ENCODE measurements at regions not wholly inside any gene's neighbourhood (a gene's known extent, or its start where the extent isn't known, plus 50 kb on each side); places are given as distances from the start of the nearest gene placed in this dataset.

DNA sequence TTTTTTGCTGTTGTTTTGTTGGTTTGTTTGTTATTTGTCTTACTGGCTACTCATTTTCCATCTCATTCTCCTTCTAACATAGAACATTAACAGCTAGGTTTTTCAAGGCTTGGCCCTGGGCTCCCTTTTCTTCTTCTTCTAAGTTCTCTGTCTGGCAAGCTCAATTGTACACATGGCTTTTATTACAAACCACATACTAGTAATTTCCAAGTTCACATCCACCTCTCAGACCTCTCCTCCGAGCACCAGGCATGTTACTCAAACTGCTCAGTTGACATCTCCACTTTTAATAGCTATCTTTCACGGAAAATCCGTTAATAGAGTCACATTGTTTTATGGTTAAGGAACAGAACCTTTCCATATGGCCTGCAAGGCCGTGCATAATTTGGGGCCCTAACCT lies 736.9 kb upstream of the ADAMTS5 start:
- no peak overlapping the region for H3K4me3 ChIP-seq
- ATAC-seq (no peak), DNase-seq (no peak)
- H3K9me3 ChIP-seq = peaks cover 0 to 7% of the 10 kb centered on the region in 2 donors
- no peaks in the 10 kb centered on the region for H3K36me3 ChIP-seq
- H3K27me3 ChIP-seq = no peaks in the 10 kb centered on the region
- no peaks in the 10 kb centered on the region for H3K4me1 ChIP-seq
- TF ChIP-seq, protein P1, sequence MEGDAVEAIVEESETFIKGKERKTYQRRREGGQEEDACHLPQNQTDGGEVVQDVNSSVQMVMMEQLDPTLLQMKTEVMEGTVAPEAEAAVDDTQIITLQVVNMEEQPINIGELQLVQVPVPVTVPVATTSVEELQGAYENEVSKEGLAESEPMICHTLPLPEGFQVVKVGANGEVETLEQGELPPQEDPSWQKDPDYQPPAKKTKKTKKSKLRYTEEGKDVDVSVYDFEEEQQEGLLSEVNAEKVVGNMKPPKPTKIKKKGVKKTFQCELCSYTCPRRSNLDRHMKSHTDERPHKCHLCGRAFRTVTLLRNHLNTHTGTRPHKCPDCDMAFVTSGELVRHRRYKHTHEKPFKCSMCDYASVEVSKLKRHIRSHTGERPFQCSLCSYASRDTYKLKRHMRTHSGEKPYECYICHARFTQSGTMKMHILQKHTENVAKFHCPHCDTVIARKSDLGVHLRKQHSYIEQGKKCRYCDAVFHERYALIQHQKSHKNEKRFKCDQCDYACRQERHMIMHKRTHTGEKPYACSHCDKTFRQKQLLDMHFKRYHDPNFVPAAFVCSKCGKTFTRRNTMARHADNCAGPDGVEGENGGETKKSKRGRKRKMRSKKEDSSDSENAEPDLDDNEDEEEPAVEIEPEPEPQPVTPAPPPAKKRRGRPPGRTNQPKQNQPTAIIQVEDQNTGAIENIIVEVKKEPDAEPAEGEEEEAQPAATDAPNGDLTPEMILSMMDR (IDR thresholded peaks at IDR 0.05) = no peak
- intact Hi-C loops (cut with DNase I) = loop anchor here in 1 of 2 donors (10.0 kb wide), 1 partner anchor 1041 kb away; no protein-coding TSS in a partner anchor
- no peak overlapping the region for H3K27ac ChIP-seq

DNA sequence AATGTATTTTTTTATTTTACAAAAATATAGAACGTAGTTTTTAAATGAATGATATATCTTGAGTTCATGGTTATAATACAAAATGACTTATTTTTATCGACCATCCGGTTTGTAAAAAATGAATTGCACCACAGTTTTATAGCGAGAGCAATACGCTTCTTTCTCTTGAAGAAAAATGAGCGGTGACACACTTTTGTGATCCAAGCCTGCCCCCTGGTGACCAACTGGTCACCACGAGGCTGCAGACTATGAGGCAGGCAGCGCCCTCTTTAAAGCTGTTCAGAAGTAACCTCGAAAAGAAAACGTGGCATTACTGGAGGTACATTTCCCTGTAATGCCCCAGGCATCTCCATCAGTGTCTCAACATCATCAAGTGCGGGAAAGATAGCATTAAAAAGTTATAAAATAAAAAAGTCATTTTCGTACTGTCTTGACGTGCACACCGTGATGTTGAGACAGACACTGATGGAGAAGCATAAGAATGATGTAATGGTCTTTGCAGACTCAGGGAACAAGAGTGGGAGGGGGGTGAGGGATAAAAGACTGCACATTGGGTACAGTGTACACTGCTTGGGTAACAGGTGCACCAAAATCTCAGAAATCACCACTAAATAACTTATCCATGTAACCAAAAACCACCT lies 734.2 kb upstream of the ADAMTS5 start:
- DNase-seq = peak; percentile 72 to 91 (median 78)
- TF ChIP-seq, protein P1 (IDR thresholded peaks at IDR 0.05) = peak; percentile 61 to 82
- H3K4me1 ChIP-seq = no peaks in the 10 kb centered on the region
- no peaks in the 10 kb centered on the region for H3K27me3 ChIP-seq
- ATAC-seq = peak; percentile 96
- H3K9me3 ChIP-seq = no peaks in the 10 kb centered on the region
- H3K4me3 ChIP-seq = no peak overlapping the region
- no peaks in the 10 kb centered on the region for H3K36me3 ChIP-seq
- H3K27ac ChIP-seq = no peak overlapping the region
- intact Hi-C loops (cut with DNase I) = loop anchor here in 1 of 2 donors (10.0 kb wide), 1 partner anchor 1044 kb away; no protein-coding TSS in a partner anchor

DNA sequence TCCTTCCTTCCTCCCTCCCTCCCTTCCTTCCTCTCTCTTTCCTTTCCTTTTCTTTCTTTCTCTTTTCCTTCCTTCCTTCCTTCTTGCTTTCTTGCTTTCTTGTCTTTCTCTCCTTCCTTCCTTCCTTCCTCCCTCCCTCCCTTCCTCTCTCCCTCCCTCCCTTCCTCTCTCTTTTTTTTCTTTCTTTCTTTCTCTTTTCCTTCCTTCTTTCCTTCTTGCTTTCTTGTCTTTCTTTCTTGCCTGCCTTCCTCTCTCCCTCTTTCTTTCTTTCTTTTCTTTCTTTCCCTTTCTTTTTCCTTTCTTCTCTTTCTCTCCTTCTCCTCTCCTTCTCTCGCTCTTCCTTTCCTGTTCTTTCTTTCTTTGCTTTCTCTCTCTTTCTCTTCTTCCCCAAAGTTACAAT lies 728.4 kb upstream of the ADAMTS5 start:
- no peak for DNase-seq
- intact Hi-C loops (cut with DNase I) = loop anchor here in 1 of 2 donors (5.0 kb wide), 1 partner anchor 848 kb away; the partner anchor contains the start of gene ADAMTS1
- no peaks in the 10 kb centered on the region for H3K36me3 ChIP-seq
- no peak overlapping the region for H3K4me3 ChIP-seq
- H3K27me3 ChIP-seq = no peaks in the 10 kb centered on the region
- H3K27ac ChIP-seq = no peak overlapping the region
- no peaks in the 10 kb centered on the region for H3K4me1 ChIP-seq
- TF ChIP-seq, protein P1 (IDR thresholded peaks at IDR 0.05) = no peak
- ATAC-seq = no peak
- no peaks in the 10 kb centered on the region for H3K9me3 ChIP-seq

DNA sequence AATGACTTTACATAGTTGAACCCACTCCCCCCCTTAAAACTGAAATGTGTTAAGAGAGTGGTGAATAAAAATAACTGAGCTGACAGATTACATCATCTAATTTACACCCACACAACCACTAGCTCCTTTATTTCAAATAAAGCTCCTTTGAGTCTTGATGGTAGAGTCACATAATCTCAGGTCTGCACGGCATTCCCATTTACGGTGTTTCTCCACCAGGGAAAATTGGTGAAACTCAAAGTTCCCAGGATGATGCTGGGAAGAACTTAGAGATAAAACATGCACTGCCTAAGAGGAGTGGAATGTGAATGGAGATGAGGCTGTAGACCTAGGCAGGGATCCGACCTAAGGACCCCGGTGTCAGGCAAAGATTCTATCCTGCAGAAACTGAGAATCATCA lies 727.8 kb upstream of the ADAMTS5 start:
- intact Hi-C loops (cut with DNase I) = loop anchor here in 1 of 2 donors (5.0 kb wide), 1 partner anchor 847 kb away; the partner anchor contains the start of gene ADAMTS1
- Histone ChIP-seq H3K27me3 (no peaks in the 10 kb centered on the region), H3K4me1 (no peaks in the 10 kb centered on the region), H3K9me3 (no peaks in the 10 kb centered on the region), H3K4me3 (no peak overlapping the region), H3K36me3 (no peaks in the 10 kb centered on the region), H3K27ac (no peak overlapping the region)
- no peak for ATAC-seq
- DNase-seq = no peak
- TF ChIP-seq, protein P1 (IDR thresholded peaks at IDR 0.05) = no peak

DNA sequence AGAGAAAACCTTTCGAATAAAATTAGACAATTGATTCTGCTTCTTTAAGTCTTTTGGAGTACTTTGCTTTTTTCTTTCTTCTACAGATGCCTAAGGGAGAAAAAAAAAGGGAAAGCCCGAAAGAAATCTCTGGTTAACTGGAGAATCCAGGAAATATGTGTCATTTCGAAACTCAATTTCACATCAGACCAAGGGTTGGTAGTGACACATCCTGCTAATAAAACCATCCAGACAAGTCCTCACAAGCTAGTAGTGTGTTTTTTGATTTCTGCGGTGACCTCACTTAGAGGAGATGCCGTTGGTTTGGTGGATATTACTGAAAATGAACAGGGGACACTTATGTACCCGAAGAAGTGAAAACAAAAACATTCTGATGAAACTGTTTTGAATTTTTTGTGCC lies 726.5 kb upstream of the ADAMTS5 start:
- no peaks in the 10 kb centered on the region for H3K4me1 ChIP-seq
- no peak overlapping the region for H3K27ac ChIP-seq
- DNase-seq = no peak
- TF ChIP-seq, protein P1 (IDR thresholded peaks at IDR 0.05) = no peak
- ATAC-seq = no peak
- no peaks in the 10 kb centered on the region for H3K36me3 ChIP-seq
- intact Hi-C loops (cut with DNase I) = no loop called here
- H3K9me3 ChIP-seq = no peaks in the 10 kb centered on the region
- H3K27me3 ChIP-seq = no peaks in the 10 kb centered on the region
- H3K4me3 ChIP-seq = no peak overlapping the region

Measured in left lung (tissue), 4 donors.